Endothelial cell of umbilical vein (primary cell): ENCODE measurements at regions not wholly inside any gene's neighbourhood (a gene's known extent, or its start where the extent isn't known, plus 50 kb on each side); places are given as distances from the start of the nearest gene placed in this dataset.

ENCODE experiments used
- EZH2 ChIP-seq: IDR thresholded peaks from 2 replicates; pipeline ENCODE4 v1.6.1; 2012; ENCODE audit warnings: borderline replicate concordance, low read depth, mild to moderate bottlenecking, moderate library complexity, low read length, inconsistent platforms; ENCODE audit not compliant: severe bottlenecking
- FOS ChIP-seq: IDR thresholded peaks from 2 replicates; pipeline ENCODE4 v1.6.1; 2011; ENCODE audit warnings: mild to moderate bottlenecking, low read length, moderate library complexity, borderline replicate concordance; ENCODE audit not compliant: insufficient read depth
- MYC ChIP-seq: IDR thresholded peaks from one replicate; pipeline ENCODE4 v1.6.1; 2011; ENCODE audit warnings: mild to moderate bottlenecking, low read depth, low read length
- POLR2A ChIP-seq: IDR thresholded peaks from 2 replicates; pipeline ENCODE4 v1.6.1; 2012; ENCODE audit warnings: low read depth, mild to moderate bottlenecking, control low read depth, low read length
- POLR2AphosphoS5 ChIP-seq: IDR thresholded peaks from 2 replicates; pipeline ENCODE4 v1.6.1; 2012; ENCODE audit warnings: low read depth, mild to moderate bottlenecking, control low read depth, low read length, moderate library complexity; ENCODE audit not compliant: insufficient read depth
- TF ChIP-seq, protein P1 (sequence below), 2 donors: IDR thresholded peaks; 1 replicate in 1 of 2; 2 replicates in 1 of 2; pipeline ENCODE4 v1.5.1; 2011; ENCODE audit warnings: low read length in 2 of 2, mild to moderate bottlenecking in 2 of 2, moderate library complexity in 2 of 2, control low read depth in 1 of 2, inconsistent platforms in 1 of 2, low read depth in 1 of 2; ENCODE audit not compliant: insufficient read depth in 1 of 2; ENCODE audit errors: extremely low read depth in 1 of 2

- TF ChIP-seq, protein P1, sequence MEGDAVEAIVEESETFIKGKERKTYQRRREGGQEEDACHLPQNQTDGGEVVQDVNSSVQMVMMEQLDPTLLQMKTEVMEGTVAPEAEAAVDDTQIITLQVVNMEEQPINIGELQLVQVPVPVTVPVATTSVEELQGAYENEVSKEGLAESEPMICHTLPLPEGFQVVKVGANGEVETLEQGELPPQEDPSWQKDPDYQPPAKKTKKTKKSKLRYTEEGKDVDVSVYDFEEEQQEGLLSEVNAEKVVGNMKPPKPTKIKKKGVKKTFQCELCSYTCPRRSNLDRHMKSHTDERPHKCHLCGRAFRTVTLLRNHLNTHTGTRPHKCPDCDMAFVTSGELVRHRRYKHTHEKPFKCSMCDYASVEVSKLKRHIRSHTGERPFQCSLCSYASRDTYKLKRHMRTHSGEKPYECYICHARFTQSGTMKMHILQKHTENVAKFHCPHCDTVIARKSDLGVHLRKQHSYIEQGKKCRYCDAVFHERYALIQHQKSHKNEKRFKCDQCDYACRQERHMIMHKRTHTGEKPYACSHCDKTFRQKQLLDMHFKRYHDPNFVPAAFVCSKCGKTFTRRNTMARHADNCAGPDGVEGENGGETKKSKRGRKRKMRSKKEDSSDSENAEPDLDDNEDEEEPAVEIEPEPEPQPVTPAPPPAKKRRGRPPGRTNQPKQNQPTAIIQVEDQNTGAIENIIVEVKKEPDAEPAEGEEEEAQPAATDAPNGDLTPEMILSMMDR (IDR thresholded peaks at IDR 0.05; ENCODE audit: extremely low read depth in 1 of 2, insufficient read depth in 1 of 2, low read depth in 1 of 2, low read length in 2 of 2), result no peak
- no peak for TF ChIP-seq POLR2A
- TF ChIP-seq MYC, result no peak
- no peak for TF ChIP-seq EZH2
- TF ChIP-seq POLR2AphosphoS5, result no peak
- no peak for TF ChIP-seq FOS
These were observed 299.1 kb downstream of the BCHE start for GRCh38 chr3:165538166-165538565.
